OCI-LY3 (cell line): ENCODE measurements at regions not wholly inside any gene's neighbourhood (a gene's known extent, or its start where the extent isn't known, plus 50 kb on each side); places are given as distances from the start of the nearest gene placed in this dataset.
"Not testable (repeated sequence)": the region's sequence is repeated elsewhere in the genome, so short reads cannot be mapped to it uniquely, and the experiment has no call there.

ENCODE experiments used
- H2AFZ ChIP-seq: fragments of 200-600, 300-600 bp; shearing (Covaris generic); 2 replicates; pipeline ENCODE4 v1.6.0; 2014; ENCODE audit warnings: antibody characterized with exemption, low read depth, low read length
- H3K27ac ChIP-seq: fragments of 200-600, 300-600 bp; sonication (generic); 2 replicates; pipeline ENCODE4 v1.5.1; 2014; ENCODE audit warnings: mild to moderate bottlenecking, low read length, moderate library complexity, mixed read lengths
- H3K27me3 ChIP-seq: fragments of 200-600, 300-600 bp; sonication (generic); 2 replicates; pipeline ENCODE4 v1.6.1; 2014; ENCODE audit warnings: low read depth, low read length, mixed read lengths
- H3K36me3 ChIP-seq: fragments of 200-600, 300-600 bp; sonication (generic); replicated peaks from 2 replicates; pipeline ENCODE3; 2014; ENCODE audit warnings: low read depth, low read length, mixed read lengths
- H3K4me1 ChIP-seq: fragments of 300-600, 200-600 bp; sonication (generic); 2 replicates; pipeline ENCODE4 v1.6.1; 2014; ENCODE audit warnings: low read length, mixed read lengths
- H3K4me2 ChIP-seq: fragments of 200-600, 300-600 bp; sonication (generic); 2 replicates; pipeline ENCODE4 v1.6.1; 2014; ENCODE audit warnings: low read length, mixed read lengths
- H3K4me3 ChIP-seq: fragments of 300-600, 200-600 bp; sonication (generic); 2 replicates; pipeline ENCODE4 v1.5.1; 2014; ENCODE audit warnings: antibody characterized with exemption, mild to moderate bottlenecking, low read length, moderate library complexity
- H3K79me2 ChIP-seq: fragments of 300-600, 200-600 bp; shearing (Covaris generic); 2 replicates; pipeline ENCODE4 v1.6.1; 2014; ENCODE audit warnings: mild to moderate bottlenecking, low read length, mixed read lengths
- H3K9ac ChIP-seq: fragments of 300-600, 200-600 bp; shearing (Covaris generic); 2 replicates; pipeline ENCODE4 v1.6.0; 2014; ENCODE audit warnings: mild to moderate bottlenecking, low read length, moderate library complexity
- H3K9me3 ChIP-seq: fragments of 200-600, 300-600 bp; shearing (Covaris generic); 2 replicates; pipeline ENCODE4 v1.6.1; 2014; ENCODE audit warnings: low read length, mixed read lengths; ENCODE audit not compliant: insufficient read depth
- H4K20me1 ChIP-seq: fragments of 200-600, 300-600 bp; sonication (generic); 2 replicates; pipeline ENCODE4 v1.6.1; 2016; ENCODE audit warnings: low read length, mixed read lengths; ENCODE audit not compliant: insufficient read depth
- CTCF ChIP-seq: fragments of 200-600, 300-600 bp; sonication (generic); IDR thresholded peaks from 2 replicates; pipeline ENCODE4 v1.5.1; 2014; ENCODE audit warnings: antibody characterized with exemption, low read length, low read depth
- EZH2phosphoT487 ChIP-seq: fragments of 200-600 bp; shearing (Covaris generic); IDR thresholded peaks from 2 replicates; pipeline ENCODE4 v1.6.1; 2018; ENCODE audit warnings: antibody characterized with exemption, mixed run types, low read depth

DNA sequence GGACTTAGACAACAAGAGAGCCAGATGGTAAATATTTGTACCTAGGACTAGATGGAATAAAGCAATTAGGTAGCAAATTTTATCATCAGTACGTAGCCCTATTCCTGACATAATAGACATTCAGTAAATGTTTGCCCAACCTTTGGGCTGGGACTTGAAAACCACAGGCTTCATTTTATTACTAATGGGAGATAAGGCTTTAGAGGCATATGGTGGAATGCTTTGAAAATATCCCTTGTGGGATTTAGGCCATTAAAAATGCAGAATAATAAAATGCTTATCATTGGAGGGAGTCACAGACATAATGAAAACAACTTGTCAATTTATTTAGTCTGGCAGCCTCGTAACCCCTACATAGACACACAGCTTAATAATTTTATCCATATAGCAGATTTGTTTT is 296.1 kb upstream of the SPAG17 start:
- Histone ChIP-seq H3K79me2 (no peaks in the 10 kb centered on the region), H3K9me3 (no peaks in the 10 kb centered on the region), H2AFZ (no peak overlapping the region), H3K4me1 (no peaks in the 10 kb centered on the region), H3K27ac (no peak overlapping the region), H3K9ac (no peak overlapping the region), H3K4me2 (no peak overlapping the region), H3K27me3 (no peaks in the 10 kb centered on the region), H3K36me3 (no peaks in the 10 kb centered on the region), H3K4me3 (no peak overlapping the region), H4K20me1 (no peaks in the 10 kb centered on the region)
- TF ChIP-seq EZH2phosphoT487: no peak
- no peak for TF ChIP-seq CTCF

DNA sequence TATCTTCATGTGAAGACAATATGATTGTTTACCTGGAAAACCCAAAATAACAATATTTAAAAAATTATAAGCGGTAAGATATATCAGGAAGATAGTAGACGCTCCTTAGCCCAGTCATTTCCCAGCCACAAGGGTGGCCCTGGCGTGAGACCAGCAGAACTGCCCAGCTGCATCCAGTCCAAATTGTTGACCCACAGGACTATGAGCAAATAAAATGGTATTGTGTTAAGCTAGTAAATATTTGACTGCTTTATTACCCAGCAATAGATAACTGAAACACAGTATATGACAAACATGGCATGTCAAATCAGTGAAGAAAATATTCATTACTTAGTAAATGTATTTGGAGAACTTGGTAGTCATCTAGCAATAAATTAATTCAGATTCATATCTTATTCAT is 294.3 kb upstream of the SPAG17 start:
- no peak overlapping the region for H3K9ac ChIP-seq
- no peaks in the 10 kb centered on the region for H3K79me2 ChIP-seq
- no peaks in the 10 kb centered on the region for H3K4me1 ChIP-seq
- no peak overlapping the region for H2AFZ ChIP-seq
- no peak overlapping the region for H3K27ac ChIP-seq
- no peaks in the 10 kb centered on the region for H4K20me1 ChIP-seq
- no peaks in the 10 kb centered on the region for H3K27me3 ChIP-seq
- no peaks in the 10 kb centered on the region for H3K9me3 ChIP-seq
- no peaks in the 10 kb centered on the region for H3K36me3 ChIP-seq
- TF ChIP-seq EZH2phosphoT487: no peak
- no peak for TF ChIP-seq CTCF
- H3K4me2 ChIP-seq: no peak overlapping the region
- no peak overlapping the region for H3K4me3 ChIP-seq

DNA sequence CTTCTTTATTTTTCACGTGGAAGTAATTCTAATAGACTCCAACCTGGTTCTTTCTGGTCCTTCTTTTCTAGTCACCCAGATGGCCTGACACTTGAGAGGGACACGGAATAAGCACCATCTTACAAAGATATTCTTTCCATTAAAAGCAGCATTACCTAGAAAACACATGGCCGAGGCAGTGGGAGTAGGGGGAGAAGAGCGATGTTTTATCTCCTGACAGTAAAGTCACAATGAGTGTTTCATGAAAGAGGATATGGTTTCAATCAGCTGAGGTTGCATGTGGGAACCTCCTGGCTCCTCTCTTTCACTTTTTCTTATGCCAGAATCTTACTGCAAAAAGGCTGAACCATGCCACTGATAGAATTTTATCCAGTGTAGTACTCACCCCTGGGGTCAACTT is 288.8 kb upstream of the SPAG17 start:
- no peak overlapping the region for H2AFZ ChIP-seq
- TF ChIP-seq CTCF (no peak), EZH2phosphoT487 (no peak)
- H3K4me1 ChIP-seq: no peaks in the 10 kb centered on the region
- no peaks in the 10 kb centered on the region for H3K9me3 ChIP-seq
- no peaks in the 10 kb centered on the region for H3K36me3 ChIP-seq
- no peak overlapping the region for H3K9ac ChIP-seq
- no peaks in the 10 kb centered on the region for H3K27me3 ChIP-seq
- H3K27ac ChIP-seq: no peak overlapping the region
- no peak overlapping the region for H3K4me2 ChIP-seq
- no peak overlapping the region for H3K4me3 ChIP-seq
- no peaks in the 10 kb centered on the region for H4K20me1 ChIP-seq
- no peaks in the 10 kb centered on the region for H3K79me2 ChIP-seq

DNA sequence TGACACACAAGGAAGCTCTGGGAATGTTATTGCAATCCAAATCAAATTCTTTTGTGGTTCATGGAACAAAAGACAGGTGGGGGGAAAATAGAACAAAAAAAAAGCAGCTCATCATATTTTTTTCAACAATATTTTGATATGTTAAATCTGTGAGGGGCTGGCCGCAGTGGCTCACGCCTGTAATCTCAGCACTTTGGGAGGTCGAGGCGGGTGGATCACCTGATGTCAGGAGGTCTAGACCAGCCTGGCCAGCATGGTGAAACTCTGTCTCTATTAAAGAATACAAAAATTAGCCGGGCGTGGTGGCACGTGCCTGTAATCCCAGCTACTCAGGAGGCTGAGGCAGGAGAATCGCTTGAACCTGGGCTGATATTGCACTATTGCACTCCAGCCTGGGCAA is 279.4 kb upstream of the SPAG17 start:
- not testable (repeated sequence) for H3K27ac ChIP-seq, H3K79me2 ChIP-seq, H3K4me1 ChIP-seq, H4K20me1 ChIP-seq, H3K27me3 ChIP-seq, H3K9ac ChIP-seq, H3K9me3 ChIP-seq, H3K4me3 ChIP-seq, H2AFZ ChIP-seq, H3K36me3 ChIP-seq, H3K4me2 ChIP-seq

DNA sequence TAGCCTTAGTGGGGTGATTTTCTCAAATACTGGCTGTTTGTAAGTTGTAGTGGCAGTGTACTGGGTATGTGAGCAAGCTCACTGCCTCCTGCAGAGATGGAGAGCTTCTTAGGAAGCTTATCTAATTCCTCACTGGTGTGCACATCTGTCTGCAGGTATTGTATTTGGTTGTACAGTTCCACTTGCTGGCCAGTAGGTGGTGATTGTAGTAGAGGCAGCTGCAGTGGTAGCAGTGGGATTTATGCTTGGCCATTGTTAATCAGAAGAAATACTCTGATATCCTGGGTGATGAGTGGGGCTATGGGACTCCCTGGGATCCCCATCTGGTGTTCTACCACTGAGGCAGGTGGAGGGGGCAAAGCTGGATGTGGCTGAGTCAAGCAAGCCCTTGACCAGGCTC is 276.1 kb upstream of the SPAG17 start:
- no peaks in the 10 kb centered on the region for H4K20me1 ChIP-seq
- no peaks in the 10 kb centered on the region for H3K79me2 ChIP-seq
- TF ChIP-seq CTCF: 0 out of 2 replicates have a peak, but pooled peaks have one; percentile 4
- no peak for TF ChIP-seq EZH2phosphoT487
- no peaks in the 10 kb centered on the region for H3K9me3 ChIP-seq
- H3K27ac ChIP-seq: no peak overlapping the region
- no peak overlapping the region for H3K4me3 ChIP-seq
- no peak overlapping the region for H3K9ac ChIP-seq
- H3K36me3 ChIP-seq: no peaks in the 10 kb centered on the region
- no peaks in the 10 kb centered on the region for H3K27me3 ChIP-seq
- no peak overlapping the region for H2AFZ ChIP-seq
- no peak overlapping the region for H3K4me2 ChIP-seq
- H3K4me1 ChIP-seq: no peaks in the 10 kb centered on the region
